Body of pancreas (tissue), 4 donors: ENCODE measurements at regions not wholly inside any gene's neighbourhood (a gene's known extent, or its start where the extent isn't known, plus 50 kb on each side); places are given as distances from the start of the nearest gene placed in this dataset.

Source experiments
- CTCF ChIP-seq, 7 experiments: fragments of 450-650 bp in 4 of 7; fragments of 200-600 bp in 3 of 7; sonication (generic) in 3 of 7; IDR thresholded peaks; one replicate each; pipeline ENCODE4 v1.5.1; 2016 to 2019; ENCODE audit warnings: antibody characterized with exemption in 7 of 7
- POLR2A ChIP-seq, 3 donors: fragments of 450-650 bp; IDR thresholded peaks; one replicate each; pipeline ENCODE4 v1.6.1; 2016; ENCODE audit warnings: antibody characterized with exemption in 3 of 3, mild to moderate bottlenecking in 2 of 3

DNA sequence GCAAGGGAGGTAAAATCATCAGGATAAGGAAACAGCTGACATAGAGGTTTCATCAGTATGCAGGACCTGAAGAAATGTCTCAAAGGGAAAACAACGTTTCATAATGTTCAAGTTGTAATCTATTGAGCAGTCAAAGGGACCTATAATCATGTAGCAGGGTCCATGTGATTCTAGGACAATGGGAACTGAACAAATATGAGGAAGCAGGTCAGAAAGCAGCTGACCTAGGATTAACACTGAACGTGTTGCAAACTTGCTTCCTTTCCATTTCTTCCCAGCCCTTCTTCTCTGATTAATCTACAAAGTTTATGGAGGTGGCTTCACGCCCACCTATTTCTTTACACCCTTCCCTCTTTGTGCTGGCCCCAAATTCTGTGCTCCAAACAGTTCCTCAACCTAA is 256.9 kb upstream of the AKR1E2 start:
- TF ChIP-seq POLR2A (IDR thresholded peaks at IDR 0.05) (no peak), CTCF (IDR thresholded peaks at IDR 0.05) (no peak)
